Stimulated activated CD4-positive, alpha-beta T cell treated with anti-CD3 and anti-CD28 coated beads, TNF-alpha, amount 100 ng/mL, for 4 hours (primary cell): ENCODE measurements at regions not wholly inside any gene's neighbourhood (a gene's known extent, or its start where the extent isn't known, plus 50 kb on each side); places are given as distances from the start of the nearest gene placed in this dataset.

Experiments
- DNase-seq, 3 experiments: peaks; one replicate each; pipeline ENCODE4 v3.0.0-alpha.2; 2020; ENCODE audit warnings: low read depth in 3 of 3

DNA sequence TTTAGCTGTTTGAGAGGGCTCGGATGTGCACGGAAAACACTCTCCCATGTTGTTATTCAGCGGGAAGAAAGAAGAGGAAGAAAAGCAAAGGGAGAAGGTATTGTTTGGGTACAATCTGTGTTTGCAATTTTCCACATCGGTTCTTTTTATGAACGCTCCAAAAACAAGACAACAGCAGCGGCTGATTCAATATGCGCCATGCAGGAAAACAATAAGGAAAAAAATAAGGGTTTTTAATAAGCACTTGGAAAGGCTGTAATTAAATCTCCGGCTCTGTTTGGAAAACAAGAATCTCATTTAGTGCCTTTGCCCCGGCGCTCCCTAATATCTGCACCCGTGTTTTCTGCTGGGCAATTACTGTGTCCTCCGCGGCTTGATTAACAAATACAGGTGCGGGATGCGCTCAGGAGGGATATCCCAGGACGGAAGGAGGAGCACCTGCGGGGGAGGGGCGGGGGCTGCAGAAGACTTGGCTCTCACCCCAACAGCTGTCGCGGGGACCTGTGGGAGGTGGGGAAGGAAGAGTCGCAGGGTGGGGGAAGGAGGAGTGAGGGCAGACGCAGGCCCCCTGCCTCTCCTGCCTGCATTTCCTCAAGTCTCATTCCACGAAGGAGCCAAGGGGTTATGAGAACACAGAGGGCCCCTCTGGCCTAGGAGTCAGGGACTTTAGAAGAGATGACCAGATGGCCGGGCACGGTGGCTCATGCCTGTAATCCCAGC lies 181.5 kb upstream of the PODXL start:
- no peak for DNase-seq

- no peak for DNase-seq
These were observed 178.7 kb upstream of the PODXL start for GRCh38 chr7:131735101-131735500.

DNA sequence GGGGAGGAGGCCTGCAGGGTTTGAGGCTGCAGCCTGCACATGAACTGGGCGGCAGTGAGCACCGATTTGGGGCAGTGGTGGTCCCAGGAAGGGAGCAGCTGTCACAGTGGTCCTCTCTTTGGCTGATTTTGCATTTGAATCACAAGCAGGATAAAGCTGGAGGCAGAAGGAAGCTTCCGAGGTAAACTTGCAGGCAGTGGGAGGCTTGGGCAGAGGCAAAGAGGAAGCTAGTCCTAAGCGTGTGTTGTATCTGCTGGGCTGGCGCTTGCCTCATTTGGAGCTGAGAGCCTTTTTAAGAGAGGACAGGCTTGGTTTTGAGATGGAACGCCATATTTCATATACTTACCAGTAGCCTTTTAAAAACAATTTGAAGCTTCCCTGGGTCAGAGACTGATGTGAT lies 177.2 kb upstream of the PODXL start:
- no peak for DNase-seq

- no peak for DNase-seq
These were observed 170.8 kb upstream of the PODXL start for GRCh38 chr7:131727189-131727588.

- DNase-seq: no peak
These were observed 170.3 kb upstream of the PODXL start for GRCh38 chr7:131726686-131727085.

- DNase-seq: no peak
These were observed 169.6 kb upstream of the PODXL start for GRCh38 chr7:131726031-131726430.

GRCh38 chr7:131724776-131725345 lies 168.4 kb upstream of the PODXL start:
- no peak for DNase-seq

DNA sequence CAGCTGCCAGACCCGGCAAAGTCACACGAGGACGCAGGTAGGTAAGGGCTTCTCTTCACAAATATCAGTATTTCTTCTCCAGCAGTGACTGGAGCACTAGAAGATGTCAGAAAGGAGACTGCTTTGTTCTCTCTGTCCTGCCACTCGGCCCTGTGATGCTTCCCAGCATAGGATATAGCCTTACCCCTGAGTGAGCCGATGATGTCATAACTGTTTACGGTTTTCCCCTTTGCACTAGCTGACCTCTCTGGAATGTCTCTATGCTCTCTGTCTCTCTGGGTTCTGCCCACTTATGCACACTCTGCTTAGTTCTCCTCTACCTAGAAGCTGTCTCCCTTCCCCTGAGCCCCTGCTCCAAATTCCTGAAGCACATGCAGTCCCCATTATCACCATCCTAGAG lies 167.5 kb upstream of the PODXL start:
- DNase-seq: no peak

GRCh38 chr7:131722371-131722770 lies 165.9 kb upstream of the PODXL start:
- DNase-seq: no peak

DNA sequence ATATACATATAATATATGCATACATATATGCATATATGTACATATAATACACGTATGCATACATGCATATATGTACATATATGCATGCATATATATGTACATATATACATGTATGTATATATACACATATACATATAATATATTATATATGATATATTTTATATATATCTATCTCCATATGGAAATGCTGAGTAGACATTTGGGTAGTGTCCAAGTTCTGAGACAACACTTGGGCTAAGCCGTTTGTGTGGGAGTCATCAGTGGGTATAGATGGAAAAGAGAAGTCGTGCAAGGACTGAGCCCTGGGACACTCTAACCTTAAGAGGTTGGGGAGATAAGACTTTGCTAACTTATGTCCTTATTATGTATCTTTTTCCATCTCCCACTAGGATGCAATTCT lies 165.2 kb upstream of the PODXL start:
- DNase-seq: no peak

- DNase-seq: no peak
These were observed 164.3 kb upstream of the PODXL start for GRCh38 chr7:131720703-131721102.

DNA sequence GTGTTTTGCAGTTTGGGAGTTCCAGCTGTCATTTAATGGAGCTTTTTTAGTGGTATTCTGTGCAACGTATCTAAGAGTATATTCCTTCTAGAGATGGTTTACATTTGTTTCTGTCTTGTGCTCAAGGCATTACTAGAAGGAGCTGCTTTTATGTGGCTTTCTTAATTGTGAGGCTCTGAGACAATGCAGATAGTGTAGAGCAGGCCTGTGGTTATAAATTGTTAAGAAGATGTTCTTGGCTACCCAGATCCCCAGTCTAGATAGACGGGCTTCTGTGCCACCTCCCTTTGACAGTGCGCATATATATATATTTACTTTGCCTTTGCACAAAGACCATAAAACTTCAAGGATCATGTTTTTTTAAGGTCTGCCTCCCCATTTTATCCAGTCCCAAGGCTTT lies 160.8 kb upstream of the PODXL start:
- no peak for DNase-seq

GRCh38 chr7:131699323-131699722 lies 142.9 kb upstream of the PODXL start:
- DNase-seq: no peak

GRCh38 chr7:131692131-131692960 lies 135.9 kb upstream of the PODXL start:
- DNase-seq: no peak

DNA sequence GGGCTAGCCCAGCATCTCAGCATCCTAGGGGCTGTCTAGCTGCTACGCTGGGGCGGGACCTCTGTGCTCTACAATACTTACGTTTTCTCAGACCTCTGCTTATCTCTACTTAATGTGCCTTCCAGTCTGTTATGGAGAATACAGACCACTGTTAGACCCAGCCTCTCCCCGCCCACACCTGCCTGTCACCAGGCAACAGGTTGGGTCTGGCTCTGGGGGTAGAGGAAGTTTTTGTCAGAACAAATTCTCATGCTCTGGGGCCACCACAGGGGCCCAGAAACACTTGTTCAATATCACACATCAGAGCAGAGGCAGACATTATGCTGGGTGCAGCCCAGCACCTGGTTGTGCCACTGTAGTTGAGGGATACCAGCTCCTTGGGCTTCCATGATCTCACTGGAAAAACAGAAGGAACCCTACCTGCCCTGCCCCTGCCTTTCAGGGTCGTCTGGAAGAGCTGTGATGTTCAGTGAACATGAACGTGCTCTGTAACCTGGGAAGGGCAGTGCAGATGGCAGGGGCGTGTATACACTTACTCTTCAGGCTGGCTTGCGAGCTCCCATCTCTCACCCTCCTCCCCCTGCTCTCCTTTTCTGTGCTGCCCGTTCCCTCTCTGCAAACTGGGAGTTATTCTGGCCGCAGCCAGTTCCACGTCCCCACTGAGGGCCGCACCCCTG lies 135.2 kb upstream of the PODXL start:
- no peak for DNase-seq

DNA sequence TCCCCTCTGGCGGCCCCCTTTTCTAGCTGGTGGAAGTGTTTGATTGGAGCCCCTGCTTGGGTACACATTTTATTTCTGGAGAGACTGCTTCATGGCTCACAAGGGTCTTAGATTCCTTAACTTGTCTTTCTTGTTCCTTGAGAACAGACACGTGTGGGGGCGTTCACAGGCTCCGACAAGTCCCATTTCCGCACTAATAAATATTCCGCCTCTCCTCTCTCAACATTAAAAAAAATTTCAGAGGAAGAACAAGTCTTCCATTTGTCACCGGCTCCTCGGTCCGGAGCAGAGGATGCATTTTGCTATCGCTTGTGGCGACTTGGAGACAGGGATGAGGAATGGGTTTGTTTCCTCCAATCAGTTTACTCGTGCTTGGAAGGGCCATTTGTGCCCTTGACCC lies 134.0 kb upstream of the PODXL start:
- no peak for DNase-seq

DNA sequence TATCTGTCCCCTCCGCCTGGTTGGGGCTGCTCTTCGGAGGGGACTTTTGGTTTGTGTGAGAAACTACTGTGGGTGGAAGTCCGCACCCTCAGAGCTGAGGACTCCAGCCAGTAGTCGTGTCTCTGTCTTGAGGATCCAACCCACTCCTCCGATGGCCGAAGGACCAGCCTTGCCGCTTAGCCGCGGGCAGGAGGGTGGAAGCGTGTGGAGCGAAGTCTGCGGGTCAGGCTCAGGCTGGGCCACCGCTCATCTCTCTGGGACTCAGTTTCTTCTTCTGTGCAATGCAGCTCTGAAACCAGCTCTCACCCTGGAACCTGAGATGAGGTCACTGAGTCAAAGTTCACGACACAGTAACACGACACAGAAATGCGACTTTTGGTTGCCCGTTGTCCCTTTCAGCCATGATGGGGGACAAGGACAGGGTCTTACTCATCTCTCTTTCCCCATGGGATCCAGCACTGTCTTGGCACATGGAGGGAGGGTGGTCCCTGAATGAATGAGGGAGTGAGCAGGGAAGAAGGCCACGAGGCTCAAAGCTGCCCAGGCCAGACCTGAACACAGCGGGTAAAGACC lies 133.3 kb upstream of the PODXL start:
- DNase-seq: no peak

- peak; percentile 15 to 31 (median 21) for DNase-seq
These were observed 132.6 kb upstream of the PODXL start for GRCh38 chr7:131688738-131689661.

- no peak for DNase-seq
These were observed 130.9 kb upstream of the PODXL start for GRCh38 chr7:131687296-131687695.

DNA sequence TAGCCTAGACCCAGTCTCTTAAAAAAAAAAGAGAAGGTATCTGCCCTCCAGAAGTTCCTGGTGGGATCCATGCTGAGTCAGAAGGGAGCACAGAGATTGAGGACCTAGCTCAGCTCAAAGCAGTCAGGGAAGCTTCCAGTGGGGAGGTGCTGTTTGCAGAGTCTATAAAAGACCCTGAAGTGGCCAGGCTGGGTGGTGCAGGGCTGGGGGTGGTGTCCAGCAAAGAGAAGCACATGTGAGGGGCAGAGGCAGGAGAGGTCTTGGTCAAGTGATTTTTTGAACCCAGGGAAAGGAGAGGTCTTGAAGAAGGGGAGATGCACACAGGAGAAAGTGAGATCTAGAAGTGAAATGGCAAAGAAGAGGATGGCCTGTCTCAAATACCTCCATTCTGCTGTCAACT lies 130.4 kb upstream of the PODXL start:
- DNase-seq: no peak

- DNase-seq: no peak
These were observed 127.2 kb upstream of the PODXL start for GRCh38 chr7:131683536-131684125.
